ENCODE measurements at regions not wholly inside any gene's neighbourhood (a gene's known extent, or its start where the extent isn't known, plus 50 kb on each side); places are given as distances from the start of the nearest gene placed in this dataset.

DNA sequence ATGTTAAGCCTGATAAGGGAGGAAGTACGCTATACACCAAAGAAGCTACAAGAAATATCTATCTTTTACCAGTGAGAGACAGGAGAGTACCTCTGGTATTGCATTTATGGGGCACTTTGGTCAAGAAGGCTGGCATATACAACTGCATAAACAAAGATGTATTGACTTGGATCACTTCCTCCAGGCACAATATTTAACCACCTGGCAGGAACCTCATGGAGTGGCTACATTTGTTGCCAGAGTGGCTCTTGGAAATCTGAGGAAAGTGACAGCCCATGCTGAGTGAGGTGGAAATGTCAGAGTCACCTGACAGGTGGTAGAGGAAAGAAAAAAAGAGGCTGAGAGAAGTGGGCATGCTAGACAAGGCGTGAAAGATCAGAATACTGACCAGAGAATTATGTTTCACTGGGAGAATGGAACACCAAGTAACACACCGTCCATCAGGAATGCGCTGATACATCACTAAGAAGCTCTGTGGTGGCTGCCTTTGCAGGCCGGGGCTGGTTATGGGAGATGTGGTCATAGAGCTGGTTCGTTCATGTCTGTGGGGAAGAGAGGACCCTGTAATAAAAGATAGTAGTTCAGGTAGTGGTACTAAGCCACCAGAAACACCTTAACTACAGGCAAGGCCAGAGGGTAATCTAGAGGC, 61.4 kb upstream of the UFL1 start:
- no peak overlapping the region for H3K9ac ChIP-seq (ENCODE audit: low read depth, low read length)
- H3K4me3 ChIP-seq (ENCODE audit: low read depth, low read length), result no peak overlapping the region
- no peaks in the 10 kb centered on the region for H3K4me1 ChIP-seq (ENCODE audit: control insufficient read depth, insufficient read depth, low read length)
- H3K9me3 ChIP-seq (ENCODE audit: control insufficient read depth, insufficient read depth, low read length), result no peaks in the 10 kb centered on the region
- H3K36me3 ChIP-seq (ENCODE audit: control insufficient read depth, insufficient read depth, low read length), result no peaks in the 10 kb centered on the region
- H3K27ac ChIP-seq (ENCODE audit: low read depth, low read length), result no peak overlapping the region
- no peaks in the 10 kb centered on the region for H3K27me3 ChIP-seq (ENCODE audit: control insufficient read depth, insufficient read depth, low read length)

DNA sequence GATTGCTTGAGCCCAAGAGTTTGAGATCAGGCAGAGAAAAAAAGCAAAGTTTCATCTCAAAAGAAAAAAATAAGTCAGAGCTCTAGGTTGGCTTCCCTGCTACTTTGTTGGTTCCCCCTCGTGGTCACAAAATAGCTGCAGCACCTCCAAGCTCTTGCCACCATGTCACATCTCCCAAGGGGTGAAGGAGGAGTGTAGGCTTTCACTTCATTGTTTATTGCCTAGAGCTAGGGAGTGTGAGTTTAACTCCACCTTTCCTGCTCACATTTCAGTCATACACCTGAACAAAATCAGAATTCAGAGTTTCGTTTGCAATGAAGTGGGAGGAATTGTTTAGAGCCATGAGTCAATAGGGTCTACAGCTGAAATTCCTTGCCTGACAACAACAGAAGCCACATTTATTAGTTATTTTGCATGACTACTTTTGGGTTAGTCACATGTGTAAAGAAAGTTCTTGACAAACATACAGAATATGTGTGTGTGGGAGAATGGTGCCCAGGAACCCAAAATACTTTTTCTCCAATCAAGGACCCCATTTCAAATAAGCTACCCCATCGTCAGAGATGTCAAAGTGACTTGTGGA, 56.2 kb upstream of the UFL1 start:
- H3K4me3 ChIP-seq (ENCODE audit: low read depth, low read length), result no peak overlapping the region
- no peaks in the 10 kb centered on the region for H3K27me3 ChIP-seq (ENCODE audit: control insufficient read depth, insufficient read depth, low read length)
- no peaks in the 10 kb centered on the region for H3K36me3 ChIP-seq (ENCODE audit: control insufficient read depth, insufficient read depth, low read length)
- H3K9me3 ChIP-seq (ENCODE audit: control insufficient read depth, insufficient read depth, low read length), result no peaks in the 10 kb centered on the region
- no peaks in the 10 kb centered on the region for H3K4me1 ChIP-seq (ENCODE audit: control insufficient read depth, insufficient read depth, low read length)
- H3K27ac ChIP-seq (ENCODE audit: low read depth, low read length), result no peak overlapping the region
- H3K9ac ChIP-seq (ENCODE audit: low read depth, low read length), result no peak overlapping the region

- Histone ChIP-seq H3K36me3 (ENCODE audit: control insufficient read depth, insufficient read depth, low read length) (no peaks in the 10 kb centered on the region), H3K27ac (ENCODE audit: low read depth, low read length) (no peak overlapping the region), H3K9ac (ENCODE audit: low read depth, low read length) (no peak overlapping the region), H3K9me3 (ENCODE audit: control insufficient read depth, insufficient read depth, low read length) (no peaks in the 10 kb centered on the region), H3K4me3 (ENCODE audit: low read depth, low read length) (no peak overlapping the region), H3K4me1 (ENCODE audit: control insufficient read depth, insufficient read depth, low read length) (no peaks in the 10 kb centered on the region), H3K27me3 (ENCODE audit: control insufficient read depth, insufficient read depth, low read length) (no peaks in the 10 kb centered on the region)
These were observed 55.3 kb upstream of the UFL1 start for GRCh38 chr6:96466147-96466863.

- H3K9ac ChIP-seq (ENCODE audit: low read depth, low read length), result no peak overlapping the region
These were observed 53.8 kb upstream of the UFL1 start for GRCh38 chr6:96467814-96468213.

DNA sequence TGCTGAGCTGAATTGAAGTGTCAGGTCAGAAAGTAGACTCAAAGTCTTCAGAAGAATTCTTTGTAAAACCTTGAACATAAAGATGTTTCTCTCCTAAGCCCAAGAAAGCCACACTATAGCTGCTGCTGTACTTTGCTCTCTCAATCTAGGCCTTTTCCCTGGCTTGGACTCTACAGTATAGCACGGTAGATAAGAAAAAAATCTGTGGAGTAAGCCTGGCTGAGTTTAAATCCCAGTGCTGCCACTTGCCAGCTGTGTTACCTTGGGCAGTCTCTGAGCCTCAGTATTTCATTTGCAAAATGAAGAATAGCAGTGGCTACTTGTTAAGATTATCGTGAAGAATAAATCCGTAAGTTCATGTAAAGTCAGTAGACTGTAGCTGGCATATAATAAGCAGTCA, 53.3 kb upstream of the UFL1 start:
- Histone ChIP-seq H3K27ac (ENCODE audit: low read depth, low read length) (no peak overlapping the region), H3K36me3 (ENCODE audit: control insufficient read depth, insufficient read depth, low read length) (no peaks in the 10 kb centered on the region), H3K9ac (ENCODE audit: low read depth, low read length) (no peak overlapping the region), H3K27me3 (ENCODE audit: control insufficient read depth, insufficient read depth, low read length) (no peaks in the 10 kb centered on the region), H3K4me3 (ENCODE audit: low read depth, low read length) (no peak overlapping the region), H3K4me1 (ENCODE audit: control insufficient read depth, insufficient read depth, low read length) (no peaks in the 10 kb centered on the region), H3K9me3 (ENCODE audit: control insufficient read depth, insufficient read depth, low read length) (no peaks in the 10 kb centered on the region)

More at GRCh38 chr6:96467814-96468213, 53.8 kb upstream of the UFL1 start:
- Histone ChIP-seq H3K27me3 (ENCODE audit: control insufficient read depth, insufficient read depth, low read length) (no peaks in the 10 kb centered on the region), H3K27ac (ENCODE audit: low read depth, low read length) (no peak overlapping the region), H3K36me3 (ENCODE audit: control insufficient read depth, insufficient read depth, low read length) (no peaks in the 10 kb centered on the region), H3K4me3 (ENCODE audit: low read depth, low read length) (no peak overlapping the region), H3K9me3 (ENCODE audit: control insufficient read depth, insufficient read depth, low read length) (no peaks in the 10 kb centered on the region), H3K4me1 (ENCODE audit: control insufficient read depth, insufficient read depth, low read length) (no peaks in the 10 kb centered on the region)

DNA sequence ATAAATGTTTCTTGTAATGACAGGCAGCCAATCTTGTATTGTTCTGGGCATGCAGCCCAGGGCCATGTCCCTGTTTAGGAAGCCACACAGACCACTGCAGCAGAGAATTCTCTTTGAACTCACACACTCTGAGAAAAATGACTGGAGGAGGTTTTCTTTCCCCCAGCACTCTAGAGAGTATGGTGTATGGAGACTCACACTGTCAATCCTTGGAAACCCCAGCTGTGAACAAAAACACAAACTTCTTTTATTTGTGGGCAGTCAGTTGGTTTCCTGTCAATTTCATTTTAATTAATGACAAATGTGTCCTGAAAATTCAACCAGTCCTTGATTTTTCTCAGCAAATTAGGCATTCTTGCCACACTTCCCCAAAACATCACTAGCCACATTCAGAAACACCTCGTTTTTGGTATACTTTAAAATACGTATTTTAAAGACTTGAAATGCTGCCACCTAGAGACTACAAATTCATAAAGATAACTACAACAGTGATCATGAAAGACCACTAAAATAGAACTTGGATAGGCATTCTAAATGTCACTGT, 52.9 kb upstream of the UFL1 start:
- Histone ChIP-seq H3K9ac (ENCODE audit: low read depth, low read length) (no peak overlapping the region), H3K4me1 (ENCODE audit: control insufficient read depth, insufficient read depth, low read length) (no peaks in the 10 kb centered on the region), H3K36me3 (ENCODE audit: control insufficient read depth, insufficient read depth, low read length) (no peaks in the 10 kb centered on the region), H3K27ac (ENCODE audit: low read depth, low read length) (no peak overlapping the region), H3K4me3 (ENCODE audit: low read depth, low read length) (no peak overlapping the region), H3K9me3 (ENCODE audit: control insufficient read depth, insufficient read depth, low read length) (no peaks in the 10 kb centered on the region), H3K27me3 (ENCODE audit: control insufficient read depth, insufficient read depth, low read length) (no peaks in the 10 kb centered on the region)

DNA sequence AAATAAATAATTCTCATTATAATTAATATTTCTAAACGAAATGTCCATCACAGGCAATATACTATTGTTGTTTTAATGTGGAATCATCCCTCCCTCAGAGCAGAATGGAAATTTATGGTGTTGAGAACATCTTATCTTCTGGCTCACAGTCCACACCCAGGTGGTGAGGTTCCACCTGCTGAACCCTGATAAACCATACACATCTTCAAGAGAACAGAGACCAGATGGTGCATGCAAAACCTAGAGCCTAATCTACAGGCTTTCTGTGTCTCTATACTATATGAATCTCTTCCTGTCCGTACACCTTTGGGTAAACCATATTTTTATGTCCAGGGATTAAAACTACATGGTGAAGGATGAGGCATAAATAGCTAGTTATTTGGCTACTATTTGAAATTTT, 52.3 kb upstream of the UFL1 start:
- H3K4me3 ChIP-seq (ENCODE audit: low read depth, low read length), result no peak overlapping the region
- no peaks in the 10 kb centered on the region for H3K9me3 ChIP-seq (ENCODE audit: control insufficient read depth, insufficient read depth, low read length)
- no peaks in the 10 kb centered on the region for H3K36me3 ChIP-seq (ENCODE audit: control insufficient read depth, insufficient read depth, low read length)
- H3K27me3 ChIP-seq (ENCODE audit: control insufficient read depth, insufficient read depth, low read length), result no peaks in the 10 kb centered on the region
- H3K27ac ChIP-seq (ENCODE audit: low read depth, low read length), result no peak overlapping the region
- H3K4me1 ChIP-seq (ENCODE audit: control insufficient read depth, insufficient read depth, low read length), result no peaks in the 10 kb centered on the region
- no peak overlapping the region for H3K9ac ChIP-seq (ENCODE audit: low read depth, low read length)

GRCh38 chr6:96470296-96470695, 51.3 kb upstream of the UFL1 start:
- no peaks in the 10 kb centered on the region for H3K4me1 ChIP-seq (ENCODE audit: control insufficient read depth, insufficient read depth, low read length)
- H3K9me3 ChIP-seq (ENCODE audit: control insufficient read depth, insufficient read depth, low read length), result no peaks in the 10 kb centered on the region
- no peak overlapping the region for H3K9ac ChIP-seq (ENCODE audit: low read depth, low read length)
- no peaks in the 10 kb centered on the region for H3K36me3 ChIP-seq (ENCODE audit: control insufficient read depth, insufficient read depth, low read length)
- no peaks in the 10 kb centered on the region for H3K27me3 ChIP-seq (ENCODE audit: control insufficient read depth, insufficient read depth, low read length)
- no peak overlapping the region for H3K4me3 ChIP-seq (ENCODE audit: low read depth, low read length)
- H3K27ac ChIP-seq (ENCODE audit: low read depth, low read length), result no peak overlapping the region
